GM19463 (cell line): ENCODE measurements at regions not wholly inside any gene's neighbourhood (a gene's known extent, or its start where the extent isn't known, plus 50 kb on each side); places are given as distances from the start of the nearest gene placed in this dataset.

Experiments
- ATAC-seq: cut with Tn5 transposase; IDR thresholded peaks from one replicate; pipeline ENCODE4 v1.9.1; 2021; ENCODE audit warnings: mild to moderate bottlenecking, moderate library complexity; ENCODE audit not compliant: unreplicated experiment

GRCh38 chr5:124692950-124693349 is 53.5 kb downstream of the ZNF608 start:
- ATAC-seq: no peak

- ATAC-seq: no peak
Measured at GRCh38 chr5:124692324-124692723, 54.1 kb downstream of the ZNF608 start.

- ATAC-seq: no peak
Measured at GRCh38 chr5:124689653-124690052, 56.8 kb downstream of the ZNF608 start.

GRCh38 chr5:124686239-124687004 is 60.0 kb downstream of the ZNF608 start:
- no peak for ATAC-seq

GRCh38 chr5:124685404-124685930 is 61.0 kb downstream of the ZNF608 start:
- no peak for ATAC-seq

- ATAC-seq: no peak
Measured at GRCh38 chr5:124683917-124684555, 62.4 kb downstream of the ZNF608 start.

- no peak for ATAC-seq
Measured at GRCh38 chr5:124679578-124680199, 66.8 kb downstream of the ZNF608 start.

GRCh38 chr5:124678922-124679519 is 67.4 kb downstream of the ZNF608 start:
- ATAC-seq: no peak

- no peak for ATAC-seq
Measured at GRCh38 chr5:124678468-124678867, 68.0 kb downstream of the ZNF608 start.

GRCh38 chr5:124677374-124678351 is 68.8 kb downstream of the ZNF608 start:
- ATAC-seq: no peak

GRCh38 chr5:124675931-124676846 is 70.2 kb downstream of the ZNF608 start:
- no peak for ATAC-seq

- no peak for ATAC-seq
Measured at GRCh38 chr5:124671193-124671592, 75.2 kb downstream of the ZNF608 start.

- no peak for ATAC-seq
Measured at GRCh38 chr5:124670722-124671184, 75.7 kb downstream of the ZNF608 start.

GRCh38 chr5:124669956-124670721 is 76.3 kb downstream of the ZNF608 start:
- ATAC-seq: no peak

- no peak for ATAC-seq
Measured at GRCh38 chr5:124669300-124669648, 77.2 kb downstream of the ZNF608 start.

- ATAC-seq: no peak
Measured at GRCh38 chr5:124668353-124669299, 77.8 kb downstream of the ZNF608 start.

- ATAC-seq: no peak
Measured at GRCh38 chr5:124665625-124666024, 80.8 kb downstream of the ZNF608 start.
